GM10266 (cell line): ENCODE measurements at regions not wholly inside any gene's neighbourhood (a gene's known extent, or its start where the extent isn't known, plus 50 kb on each side); places are given as distances from the start of the nearest gene placed in this dataset.

ENCODE experiments used
- DNase-seq: peaks from one replicate; pipeline ENCODE4 v3.0.0; 2012; ENCODE audit errors: extremely low spot score
- TF ChIP-seq, protein P1 (sequence below): IDR thresholded peaks from 2 replicates; pipeline ENCODE4 v1.5.1; 2012; ENCODE audit warnings: mild to moderate bottlenecking, low read depth; ENCODE audit not compliant: control insufficient read depth, insufficient read depth; ENCODE audit errors: missing control alignments

DNA sequence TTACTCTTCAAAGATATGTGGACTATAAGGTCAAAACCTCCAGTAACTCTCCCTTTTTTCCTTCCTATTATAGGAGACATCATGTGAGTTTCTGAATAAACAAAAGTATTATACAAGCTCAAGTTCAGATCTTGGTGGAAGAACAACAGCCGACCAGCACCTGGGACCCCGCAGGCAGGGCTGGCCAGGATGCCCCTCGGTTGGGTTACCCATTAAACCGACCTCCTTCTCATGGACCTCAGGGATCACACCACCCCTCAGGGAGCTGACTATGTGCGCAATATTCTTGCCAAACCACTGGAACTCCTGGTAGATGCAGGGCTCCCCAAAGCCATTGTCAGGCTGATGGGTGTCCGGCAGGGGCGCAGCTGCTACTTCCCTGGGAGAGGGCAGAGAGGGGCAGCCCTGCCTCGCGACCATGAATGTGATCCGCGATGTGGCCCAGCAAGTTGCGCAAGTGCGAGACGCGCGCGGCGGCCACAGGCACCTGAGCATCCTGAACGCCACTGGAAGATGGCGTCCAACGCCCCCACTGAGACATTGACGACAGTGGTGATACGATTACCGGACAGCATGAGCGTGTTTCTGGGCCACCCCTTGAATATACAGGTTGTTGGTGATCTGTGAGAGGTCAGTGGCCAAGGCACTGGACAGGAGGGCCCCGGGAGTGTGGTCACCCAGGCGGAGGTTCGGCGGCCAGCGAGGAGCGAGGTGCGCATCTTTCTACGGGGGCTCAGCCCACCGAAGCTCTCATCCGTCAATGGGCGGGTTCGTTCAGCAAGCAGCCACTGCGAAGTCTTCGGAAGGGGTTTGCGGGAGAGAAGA is 161.3 kb downstream of the IPMK start:
- no peak for DNase-seq
- TF ChIP-seq, protein P1, sequence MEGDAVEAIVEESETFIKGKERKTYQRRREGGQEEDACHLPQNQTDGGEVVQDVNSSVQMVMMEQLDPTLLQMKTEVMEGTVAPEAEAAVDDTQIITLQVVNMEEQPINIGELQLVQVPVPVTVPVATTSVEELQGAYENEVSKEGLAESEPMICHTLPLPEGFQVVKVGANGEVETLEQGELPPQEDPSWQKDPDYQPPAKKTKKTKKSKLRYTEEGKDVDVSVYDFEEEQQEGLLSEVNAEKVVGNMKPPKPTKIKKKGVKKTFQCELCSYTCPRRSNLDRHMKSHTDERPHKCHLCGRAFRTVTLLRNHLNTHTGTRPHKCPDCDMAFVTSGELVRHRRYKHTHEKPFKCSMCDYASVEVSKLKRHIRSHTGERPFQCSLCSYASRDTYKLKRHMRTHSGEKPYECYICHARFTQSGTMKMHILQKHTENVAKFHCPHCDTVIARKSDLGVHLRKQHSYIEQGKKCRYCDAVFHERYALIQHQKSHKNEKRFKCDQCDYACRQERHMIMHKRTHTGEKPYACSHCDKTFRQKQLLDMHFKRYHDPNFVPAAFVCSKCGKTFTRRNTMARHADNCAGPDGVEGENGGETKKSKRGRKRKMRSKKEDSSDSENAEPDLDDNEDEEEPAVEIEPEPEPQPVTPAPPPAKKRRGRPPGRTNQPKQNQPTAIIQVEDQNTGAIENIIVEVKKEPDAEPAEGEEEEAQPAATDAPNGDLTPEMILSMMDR = no peak

DNA sequence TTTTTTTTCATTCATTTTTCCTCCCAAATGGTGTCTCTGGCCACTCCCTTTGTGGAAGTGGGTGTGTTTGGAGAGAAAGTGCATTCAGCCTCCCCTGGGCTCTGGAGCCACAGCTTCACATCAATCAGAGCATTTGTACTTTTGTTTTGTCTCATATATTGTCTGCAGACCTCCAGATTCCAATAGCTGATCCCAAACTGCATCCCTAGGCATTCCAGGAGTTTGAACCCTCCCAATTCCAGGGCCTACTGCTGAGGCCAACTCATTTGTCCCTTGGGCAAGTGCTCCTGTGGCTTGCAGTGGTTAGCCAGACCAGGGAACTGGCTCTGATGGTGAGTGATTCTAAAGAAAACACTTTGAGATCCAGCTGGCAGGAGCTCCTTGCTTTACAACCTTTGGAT is 163.3 kb downstream of the IPMK start:
- no peak for DNase-seq
- TF ChIP-seq, protein P1 = no peak

DNA sequence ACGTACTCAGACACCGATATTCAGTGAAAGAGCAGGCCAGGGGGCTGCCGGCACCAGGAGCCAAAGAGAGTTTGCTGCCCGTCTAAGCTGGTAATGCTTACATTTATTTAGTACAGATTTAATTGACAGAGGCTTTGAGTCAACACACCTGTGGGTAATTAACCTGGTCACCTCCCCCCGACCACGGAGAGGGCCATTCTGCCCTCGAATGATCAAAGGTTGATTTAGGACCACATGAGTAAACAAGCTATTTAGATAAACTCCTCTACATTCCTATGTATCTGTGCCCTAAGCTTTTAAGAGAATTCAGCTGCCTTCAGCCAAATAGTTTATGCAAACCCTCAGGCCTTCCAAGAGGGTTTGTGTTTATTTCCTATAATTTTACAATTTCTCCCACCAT is 164.8 kb downstream of the IPMK start:
- TF ChIP-seq, protein P1 = no peak
- no peak for DNase-seq

DNA sequence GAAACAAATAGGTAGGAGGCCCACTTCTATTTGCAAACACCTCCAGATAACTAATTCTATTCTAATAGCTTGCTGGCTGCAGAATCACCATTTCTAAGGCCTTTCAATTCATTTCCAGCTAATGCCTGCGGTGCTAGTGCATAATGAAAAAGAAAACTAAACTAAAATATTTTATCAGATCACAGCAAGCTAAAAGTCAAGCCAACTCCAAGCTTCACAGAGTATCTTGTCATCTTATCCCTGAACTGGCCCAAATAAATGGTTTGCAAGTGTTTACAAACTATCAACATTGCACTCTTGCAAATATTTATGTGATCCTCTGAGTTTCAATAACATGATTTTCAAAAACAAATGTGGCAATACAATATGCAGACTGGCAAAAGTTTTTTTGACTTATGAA is 166.0 kb downstream of the IPMK start:
- no peak for DNase-seq
- TF ChIP-seq, protein P1 = no peak

DNA sequence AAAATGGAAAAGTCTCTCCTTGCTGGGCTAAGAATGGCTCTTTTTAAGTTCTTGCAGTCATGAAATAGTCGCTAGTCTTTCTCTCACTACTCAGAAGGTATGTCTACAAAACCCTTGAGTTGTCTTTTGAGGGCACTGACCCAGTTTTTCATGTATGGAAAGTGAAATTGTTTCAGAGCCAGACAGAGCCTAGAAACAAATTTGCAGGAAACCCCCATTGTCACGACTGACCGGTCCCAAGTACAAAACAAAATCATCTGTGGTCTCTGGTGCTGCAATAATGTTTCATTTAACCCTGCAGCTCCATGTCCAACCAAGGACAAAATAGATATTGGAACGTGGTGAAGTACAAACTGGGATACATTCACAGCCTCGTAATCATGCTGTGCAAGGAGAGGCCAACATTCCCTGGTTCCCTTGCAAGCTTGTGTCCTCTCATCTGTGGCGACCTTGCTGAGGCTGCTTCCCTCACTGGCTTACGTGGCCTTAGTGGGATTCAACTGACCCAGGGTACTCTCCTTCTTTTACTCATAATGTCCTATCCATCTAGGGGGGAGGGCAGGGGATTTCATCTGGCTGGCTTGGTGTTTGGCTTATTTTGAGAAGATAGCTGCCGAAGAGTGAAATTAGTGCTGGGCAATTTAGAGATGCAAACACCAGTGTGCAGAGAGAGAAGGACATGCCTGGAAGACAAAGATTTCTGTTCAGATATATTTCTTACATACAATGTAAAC is 172.5 kb downstream of the IPMK start:
- TF ChIP-seq, protein P1 = no peak
- DNase-seq = no peak

DNA sequence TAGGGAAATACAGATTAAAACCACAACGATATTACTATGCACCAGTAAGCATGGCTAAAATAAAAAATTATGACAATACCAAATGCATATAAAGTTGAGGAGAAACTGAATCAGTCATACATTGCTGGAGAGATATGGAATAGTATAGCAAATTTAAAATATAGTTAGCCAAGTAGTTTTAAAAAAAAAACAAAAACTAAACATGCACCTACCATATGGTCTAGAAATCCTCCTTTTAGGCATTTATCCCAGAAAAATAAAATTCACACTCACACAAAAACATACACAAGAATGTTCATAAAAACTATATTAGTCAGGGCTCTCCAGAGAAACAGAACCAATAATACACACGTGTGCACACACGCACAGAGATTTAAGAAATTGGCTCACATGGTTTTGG is 175.8 kb downstream of the IPMK start:
- TF ChIP-seq, protein P1 = no peak
- DNase-seq = no peak

DNA sequence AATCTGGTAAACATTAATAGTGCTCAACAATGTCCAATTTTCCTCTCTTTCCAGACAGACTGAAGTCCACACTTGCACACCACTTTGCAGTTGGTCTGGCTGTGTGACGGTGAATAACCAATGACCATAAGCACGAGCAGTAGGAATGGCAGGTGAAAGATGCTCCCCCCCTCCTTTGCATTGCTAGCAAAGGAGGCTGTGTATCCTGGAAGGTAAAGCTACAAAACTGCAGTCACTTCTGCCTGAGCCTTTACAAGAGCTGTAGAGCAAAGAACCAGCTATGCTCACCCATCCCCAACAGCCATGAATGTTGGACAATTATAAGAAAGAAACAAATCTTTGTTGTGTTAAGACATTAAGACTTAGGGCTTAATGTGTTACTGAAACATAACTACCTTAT is 178.0 kb downstream of the IPMK start:
- no peak for DNase-seq

More for the DNA sequence above, 178.0 kb downstream of the IPMK start:
- TF ChIP-seq, protein P1 = no peak
